ENCODE measurements at regions not wholly inside any gene's neighbourhood (a gene's known extent, or its start where the extent isn't known, plus 50 kb on each side); places are given as distances from the start of the nearest gene placed in this dataset.

GRCh38 chr7:81110673-81111072 lies 191.8 kb upstream of the SEMA3C start:
- TF ChIP-seq FOXA1 (IDR thresholded peaks at IDR 0.05) (no peak), BHLHE40 (IDR thresholded peaks at IDR 0.05; ENCODE audit: borderline replicate concordance) (no peak), FOXK2 (IDR thresholded peaks at IDR 0.05) (no peak)

All from HEK293T (cell line).